Lung (tissue), 11 donors: ENCODE measurements at regions not wholly inside any gene's neighbourhood (a gene's known extent, or its start where the extent isn't known, plus 50 kb on each side); places are given as distances from the start of the nearest gene placed in this dataset.

Experiments used
- ATAC-seq: fragments of 200-7000 bp; cut with Tn5 transposase; one replicate; pipeline ENCODE4 v1.9.1; 2020; ENCODE audit warnings: moderate number of reproducible peaks; ENCODE audit not compliant: insufficient read depth, low FRiP score
- DNase-seq, 3 donors: peaks; one replicate each; pipeline ENCODE4 v3.0.0-alpha.2; 2013 to 2017
- H3K27ac ChIP-seq, 2 donors: one replicate each; pipeline ENCODE4 v1.5.1; 2013; ENCODE audit warnings: mild to moderate bottlenecking in 2 of 2, moderate library complexity in 2 of 2, control low read depth in 1 of 2, inconsistent platforms in 1 of 2, low read depth in 1 of 2, low read length in 1 of 2
- H3K27me3 ChIP-seq, 3 donors: one replicate each; pipeline ENCODE4 v1.5.1; 2013; ENCODE audit warnings: low read length in 2 of 3; ENCODE audit not compliant: control insufficient read depth in 3 of 3, insufficient read depth in 3 of 3
- H3K36me3 ChIP-seq, 4 donors: one replicate each; pipeline ENCODE4 v1.5.1; 2013; ENCODE audit warnings: low read length in 4 of 4, mild to moderate bottlenecking in 1 of 4, moderate library complexity in 1 of 4; ENCODE audit not compliant: control insufficient read depth in 4 of 4, insufficient read depth in 4 of 4
- H3K4me1 ChIP-seq, 5 donors: one replicate each; pipeline ENCODE4 v1.5.1; 2013; ENCODE audit warnings: low read length in 5 of 5, mild to moderate bottlenecking in 2 of 5, moderate library complexity in 1 of 5; ENCODE audit not compliant: control insufficient read depth in 5 of 5, insufficient read depth in 5 of 5
- H3K4me3 ChIP-seq: one replicate; pipeline ENCODE4 v1.5.1; 2013; ENCODE audit warnings: mild to moderate bottlenecking, control low read depth, moderate library complexity
- H3K9ac ChIP-seq, 2 donors: one replicate each; pipeline ENCODE4 v1.5.1; 2013; ENCODE audit warnings: low read length in 2 of 2, control low read depth in 1 of 2; ENCODE audit not compliant: insufficient read depth in 1 of 2
- H3K9me3 ChIP-seq, 4 donors: one replicate each; pipeline ENCODE4 v1.5.1; 2013; ENCODE audit warnings: low read length in 3 of 4, mild to moderate bottlenecking in 1 of 4, moderate library complexity in 1 of 4; ENCODE audit not compliant: control insufficient read depth in 4 of 4, insufficient read depth in 3 of 4
- WGBS, 2 donors: extraction: QIAGEN DNeasy Blood & Tissue Kit; methylation state at CpG; one replicate each; pipeline ENCODE4 v1.1.7; 2013; 5-methylcytosine and 5-hydroxymethylcytosine counted together
- TF ChIP-seq, protein P1 (sequence below): IDR thresholded peaks from 2 replicates; pipeline ENCODE4 v1.5.1; 2012; ENCODE audit warnings: mild to moderate bottlenecking; ENCODE audit errors: control extremely low read depth, extremely low read depth
- donor health status: control.
- donor health status: control.
- donor health status: Bipolar disorder and iron deficiency.
- donor health status: healthy.
- donor health status: DM: yes; HTN: yes; CAD: no.

DNA sequence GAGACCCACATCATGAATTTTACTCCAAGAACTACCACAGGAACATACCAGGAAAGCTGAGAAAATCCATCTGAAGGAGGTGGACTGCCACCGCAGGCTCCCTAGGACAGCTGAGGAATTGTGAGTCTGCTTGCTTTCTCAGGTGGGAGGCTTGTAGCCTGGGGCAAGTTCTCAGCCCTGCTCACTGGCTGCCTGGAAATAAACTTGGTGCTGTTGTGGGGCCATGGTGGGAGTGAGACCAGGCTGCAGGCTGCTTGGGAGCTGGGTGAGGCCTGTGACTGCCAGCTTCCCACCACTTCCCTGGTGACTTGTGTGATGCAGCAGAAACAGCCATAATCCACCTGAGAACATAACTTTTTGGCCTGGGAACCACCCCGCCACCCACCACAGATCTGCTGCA, 132.7 kb upstream of the RAG2 start:
- Histone ChIP-seq H3K4me1 (no peaks in the 10 kb centered on the region), H3K27me3 (no peaks in the 10 kb centered on the region)

DNA sequence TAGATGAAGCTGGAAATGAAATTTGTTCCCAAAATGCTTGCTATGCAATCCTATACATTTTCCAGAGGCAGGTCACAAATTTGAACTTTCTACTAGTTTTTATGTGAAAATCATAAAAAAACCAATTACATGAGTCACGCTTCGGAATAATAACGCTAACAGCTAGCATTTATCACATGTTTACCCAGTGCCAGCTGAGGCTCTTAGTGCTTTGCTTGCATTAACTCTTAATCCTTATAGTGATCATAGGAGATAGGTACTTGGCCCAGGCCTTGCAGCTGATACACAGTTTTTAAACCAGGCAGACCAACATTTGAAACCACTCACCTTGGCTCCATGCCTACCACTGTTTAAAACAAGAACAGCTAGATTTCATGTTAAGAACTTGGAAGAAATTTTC, 131.8 kb upstream of the RAG2 start:
- Histone ChIP-seq H3K27me3 (no peaks in the 10 kb centered on the region), H3K36me3 (no peaks in the 10 kb centered on the region), H3K9ac (no peak overlapping the region), H3K9me3 (no peaks in the 10 kb centered on the region), H3K4me1 (no peaks in the 10 kb centered on the region), H3K27ac (no peak overlapping the region), H3K4me3 (no peak overlapping the region)
- DNase-seq: no peak
- ATAC-seq: no peak
- 77 to 89% methylated on average over 3 of the region's 3 CpGs for WGBS, 2 donors
- TF ChIP-seq, protein P1, sequence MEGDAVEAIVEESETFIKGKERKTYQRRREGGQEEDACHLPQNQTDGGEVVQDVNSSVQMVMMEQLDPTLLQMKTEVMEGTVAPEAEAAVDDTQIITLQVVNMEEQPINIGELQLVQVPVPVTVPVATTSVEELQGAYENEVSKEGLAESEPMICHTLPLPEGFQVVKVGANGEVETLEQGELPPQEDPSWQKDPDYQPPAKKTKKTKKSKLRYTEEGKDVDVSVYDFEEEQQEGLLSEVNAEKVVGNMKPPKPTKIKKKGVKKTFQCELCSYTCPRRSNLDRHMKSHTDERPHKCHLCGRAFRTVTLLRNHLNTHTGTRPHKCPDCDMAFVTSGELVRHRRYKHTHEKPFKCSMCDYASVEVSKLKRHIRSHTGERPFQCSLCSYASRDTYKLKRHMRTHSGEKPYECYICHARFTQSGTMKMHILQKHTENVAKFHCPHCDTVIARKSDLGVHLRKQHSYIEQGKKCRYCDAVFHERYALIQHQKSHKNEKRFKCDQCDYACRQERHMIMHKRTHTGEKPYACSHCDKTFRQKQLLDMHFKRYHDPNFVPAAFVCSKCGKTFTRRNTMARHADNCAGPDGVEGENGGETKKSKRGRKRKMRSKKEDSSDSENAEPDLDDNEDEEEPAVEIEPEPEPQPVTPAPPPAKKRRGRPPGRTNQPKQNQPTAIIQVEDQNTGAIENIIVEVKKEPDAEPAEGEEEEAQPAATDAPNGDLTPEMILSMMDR: no peak

More for the DNA sequence above, 132.7 kb upstream of the RAG2 start:
- Histone ChIP-seq H3K36me3 (no peaks in the 10 kb centered on the region), H3K9ac (no peak overlapping the region), H3K27ac (no peak overlapping the region), H3K9me3 (no peaks in the 10 kb centered on the region), H3K4me3 (no peak overlapping the region)
- TF ChIP-seq, protein P1: no peak
- 96% methylated on average over 2 of the region's 2 CpGs for WGBS, 2 donors
- DNase-seq: no peak
- ATAC-seq: no peak

DNA sequence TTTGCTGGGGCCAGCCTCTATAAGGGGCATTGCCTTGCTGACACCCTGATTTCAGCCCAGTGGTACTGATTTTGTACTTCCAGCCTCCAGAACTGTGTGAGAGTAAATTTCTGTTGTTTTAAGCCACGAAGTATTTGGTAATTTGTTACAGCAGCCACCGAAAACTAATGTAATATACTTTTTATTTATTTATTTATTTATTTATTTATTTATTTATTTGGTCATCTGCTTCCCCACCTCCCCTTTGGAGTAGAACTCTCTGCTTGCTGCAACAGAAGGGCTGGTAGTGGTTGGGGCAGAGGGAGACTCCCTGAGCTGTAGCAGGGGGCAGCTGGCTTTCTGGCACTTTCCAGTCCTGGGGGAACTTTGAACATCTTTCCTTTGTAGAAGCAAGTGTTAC, 128.4 kb upstream of the RAG2 start:
- no peaks in the 10 kb centered on the region for H3K36me3 ChIP-seq
- TF ChIP-seq, protein P1: no peak
- no peak overlapping the region for H3K9ac ChIP-seq
- no peaks in the 10 kb centered on the region for H3K9me3 ChIP-seq
- no peaks in the 10 kb centered on the region for H3K27me3 ChIP-seq
- H3K4me3 ChIP-seq: no peak overlapping the region
- H3K4me1 ChIP-seq: no peaks in the 10 kb centered on the region
- H3K27ac ChIP-seq: no peak overlapping the region
- no peak for ATAC-seq
- 81 to 89% methylated on average over 2 of the region's 2 CpGs for WGBS, 2 donors
- DNase-seq: no peak

DNA sequence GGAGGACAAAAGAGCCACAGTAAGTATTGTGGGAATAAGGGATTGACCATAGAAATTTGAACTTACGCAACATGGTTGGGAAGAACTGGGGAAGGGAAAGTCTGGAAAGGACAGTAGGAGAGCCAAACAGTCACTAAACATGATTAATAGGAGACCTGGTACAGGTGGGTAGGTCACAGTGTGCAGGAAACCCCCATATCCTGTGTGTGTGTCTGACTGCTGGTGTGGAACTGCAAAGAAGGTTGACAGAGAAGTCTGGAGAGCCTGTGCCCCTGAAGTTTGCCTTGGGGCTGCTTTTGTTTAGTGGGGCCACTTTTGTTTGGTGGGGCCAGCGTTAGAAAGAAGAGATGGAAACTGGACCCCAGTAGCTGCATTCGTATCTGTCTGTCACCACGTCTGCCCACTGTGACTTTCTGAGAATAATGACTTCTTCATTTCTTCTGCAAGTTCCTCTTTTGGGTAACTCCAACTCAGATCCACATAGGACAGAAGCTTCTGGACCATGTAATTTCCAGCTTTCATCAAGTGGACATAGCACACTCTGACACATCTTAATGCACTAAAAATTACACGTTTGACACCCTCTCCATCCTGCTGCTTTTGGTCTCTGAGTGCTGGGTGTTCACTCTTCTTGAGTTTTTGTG, 126.8 kb upstream of the RAG2 start:
- H3K27me3 ChIP-seq: no peaks in the 10 kb centered on the region
- H3K36me3 ChIP-seq: no peaks in the 10 kb centered on the region
- no peak overlapping the region for H3K9ac ChIP-seq
- H3K4me3 ChIP-seq: no peak overlapping the region
- DNase-seq: no peak
- no peaks in the 10 kb centered on the region for H3K9me3 ChIP-seq
- H3K27ac ChIP-seq: no peak overlapping the region
- TF ChIP-seq, protein P1: no peak
- H3K4me1 ChIP-seq: no peaks in the 10 kb centered on the region
- no peak for ATAC-seq
- WGBS, 2 donors: 41 to 59% methylated on average over 5 of the region's 5 CpGs
